Left lung (tissue), 4 donors: ENCODE measurements at regions not wholly inside any gene's neighbourhood (a gene's known extent, or its start where the extent isn't known, plus 50 kb on each side); places are given as distances from the start of the nearest gene placed in this dataset.
"Not testable (repeated sequence)": the region's sequence is repeated elsewhere in the genome, so short reads cannot be mapped to it uniquely, and the experiment has no call there.

Experiments used
- ATAC-seq: fragments of 200-7000 bp; cut with Tn5 transposase; one replicate; pipeline ENCODE4 v1.9.1; 2020; ENCODE audit warnings: moderate library complexity
- DNase-seq, 4 donors: peaks; one replicate each; pipeline ENCODE4 v3.0.0-alpha.2; 2013 to 2020
- H3K27ac ChIP-seq, 2 donors: fragments of 200-600 bp; sonication (generic) in 1 of 2; one replicate each; pipeline versions ENCODE4 v1.5.0 to v1.8.0; 2020 to 2021
- H3K27me3 ChIP-seq, 2 donors: fragments of 200-600 bp; sonication (generic) in 1 of 2; one replicate each; pipeline versions ENCODE4 v1.5.0 to v1.8.0; 2020 to 2021
- H3K36me3 ChIP-seq, 2 donors: fragments of 200-600 bp; sonication (generic) in 1 of 2; one replicate each; pipeline versions ENCODE4 v1.5.0 to v1.8.0; 2020 to 2021
- H3K4me1 ChIP-seq, 2 donors: fragments of 200-600 bp; one replicate each; pipeline ENCODE4 v1.8.0; 2021
- H3K4me3 ChIP-seq, 2 donors: fragments of 200-600 bp; sonication (generic) in 1 of 2; one replicate each; pipeline versions ENCODE4 v1.5.0 to v1.8.0; 2020 to 2021; ENCODE audit warnings: mild to moderate bottlenecking in 1 of 2
- H3K9me3 ChIP-seq, 2 donors: fragments of 200-600 bp; sonication (generic) in 1 of 2; one replicate each; pipeline versions ENCODE4 v1.5.0 to v1.8.0; 2020 to 2021
- intact Hi-C, 2 donors: fragments of 100-400 bp; cut with DNase I; formaldehyde crosslinking; loops; one replicate each; pipeline versions ENCODE4 v1.11.2 to v1.14.2; 2022
- TF ChIP-seq, protein P1 (sequence below), 2 donors: fragments of 200-600 bp; sonication (generic) in 1 of 2; IDR thresholded peaks; one replicate each; pipeline versions ENCODE4 v1.5.0 to v1.8.0; 2021; ENCODE audit warnings: antibody characterized with exemption in 2 of 2
- donor health status: DM: no; HTN: yes; CAD: no.
- donor health status: DM: no; HTN: no; CAD: no.

DNA sequence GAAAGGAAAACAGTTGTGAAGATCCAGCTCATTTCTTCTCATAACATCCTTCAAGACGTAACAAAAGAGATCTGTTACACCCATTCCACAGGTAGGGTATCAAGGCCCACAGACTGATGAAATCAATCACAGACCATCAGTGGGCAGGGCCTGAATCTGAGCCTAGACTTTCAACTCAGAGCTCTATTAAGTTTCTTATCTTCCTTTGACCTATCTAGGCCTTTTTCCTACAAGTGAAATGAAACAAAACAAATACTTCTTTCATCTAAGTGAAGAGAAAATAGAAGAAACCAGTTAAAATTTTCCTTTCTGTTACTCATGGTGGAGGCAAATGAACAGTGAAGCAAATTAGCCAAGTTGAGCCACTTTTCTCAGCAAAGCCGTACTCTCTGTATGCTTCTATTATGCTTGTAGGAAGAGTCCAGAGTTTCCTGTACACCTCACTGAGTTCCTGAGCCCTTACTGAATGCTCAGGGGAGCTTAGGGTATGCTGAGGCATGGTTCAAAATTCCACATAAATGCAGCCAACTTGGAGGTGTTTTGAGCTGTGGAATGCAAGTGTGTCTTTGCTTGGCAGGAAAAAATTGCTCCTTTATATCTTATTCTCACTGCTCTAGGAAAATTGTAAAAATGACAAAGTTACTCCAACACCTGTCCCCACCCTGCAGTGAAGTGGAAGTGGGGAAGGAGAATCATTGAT is 91.9 kb downstream of the FEM1C start:
- Histone ChIP-seq H3K27me3 (no peaks in the 10 kb centered on the region), H3K9me3 (no peaks in the 10 kb centered on the region), H3K4me3 (no peak overlapping the region), H3K36me3 (no peaks in the 10 kb centered on the region), H3K27ac (peak overlapping the region in 1 of 2 donors; percentile 30), H3K4me1 (peaks cover 17 to 19% of the 10 kb centered on the region in 2 donors)
- TF ChIP-seq, protein P1, sequence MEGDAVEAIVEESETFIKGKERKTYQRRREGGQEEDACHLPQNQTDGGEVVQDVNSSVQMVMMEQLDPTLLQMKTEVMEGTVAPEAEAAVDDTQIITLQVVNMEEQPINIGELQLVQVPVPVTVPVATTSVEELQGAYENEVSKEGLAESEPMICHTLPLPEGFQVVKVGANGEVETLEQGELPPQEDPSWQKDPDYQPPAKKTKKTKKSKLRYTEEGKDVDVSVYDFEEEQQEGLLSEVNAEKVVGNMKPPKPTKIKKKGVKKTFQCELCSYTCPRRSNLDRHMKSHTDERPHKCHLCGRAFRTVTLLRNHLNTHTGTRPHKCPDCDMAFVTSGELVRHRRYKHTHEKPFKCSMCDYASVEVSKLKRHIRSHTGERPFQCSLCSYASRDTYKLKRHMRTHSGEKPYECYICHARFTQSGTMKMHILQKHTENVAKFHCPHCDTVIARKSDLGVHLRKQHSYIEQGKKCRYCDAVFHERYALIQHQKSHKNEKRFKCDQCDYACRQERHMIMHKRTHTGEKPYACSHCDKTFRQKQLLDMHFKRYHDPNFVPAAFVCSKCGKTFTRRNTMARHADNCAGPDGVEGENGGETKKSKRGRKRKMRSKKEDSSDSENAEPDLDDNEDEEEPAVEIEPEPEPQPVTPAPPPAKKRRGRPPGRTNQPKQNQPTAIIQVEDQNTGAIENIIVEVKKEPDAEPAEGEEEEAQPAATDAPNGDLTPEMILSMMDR (IDR thresholded peaks at IDR 0.05) = no peak
- ATAC-seq (no peak), DNase-seq (no peak)
- intact Hi-C loops = no loop called here

DNA sequence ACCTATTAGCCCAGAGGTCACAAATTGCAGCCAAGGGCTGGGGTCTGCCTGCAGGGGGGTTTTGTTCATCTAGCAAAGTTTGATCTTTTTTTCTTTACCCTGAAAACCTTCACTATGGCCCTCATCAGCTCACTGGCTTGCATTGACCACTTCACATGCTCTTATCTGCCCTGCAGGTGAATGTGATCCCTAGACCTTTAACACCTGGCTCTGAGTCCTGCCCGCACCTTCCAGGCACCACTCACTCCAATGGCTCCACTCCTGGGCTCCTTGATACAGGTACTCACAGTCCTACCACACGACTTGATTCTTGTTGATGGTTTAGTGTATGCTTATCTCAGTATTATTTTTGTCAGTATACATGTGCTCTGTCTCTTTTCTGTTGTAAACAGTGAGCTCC is 92.5 kb downstream of the FEM1C start:
- Histone ChIP-seq H3K9me3 (no peaks in the 10 kb centered on the region), H3K36me3 (no peaks in the 10 kb centered on the region), H3K27ac (peak overlapping the region in 1 of 2 donors; percentile 30), H3K4me3 (no peak overlapping the region), H3K27me3 (no peaks in the 10 kb centered on the region), H3K4me1 (peaks cover 17 to 19% of the 10 kb centered on the region in 2 donors)
- TF ChIP-seq, protein P1 (IDR thresholded peaks at IDR 0.05) = no peak
- DNase-seq (peak in 1 of 4 donors; percentile 52), ATAC-seq (peak; percentile 74)
- intact Hi-C loops = no loop called here

DNA sequence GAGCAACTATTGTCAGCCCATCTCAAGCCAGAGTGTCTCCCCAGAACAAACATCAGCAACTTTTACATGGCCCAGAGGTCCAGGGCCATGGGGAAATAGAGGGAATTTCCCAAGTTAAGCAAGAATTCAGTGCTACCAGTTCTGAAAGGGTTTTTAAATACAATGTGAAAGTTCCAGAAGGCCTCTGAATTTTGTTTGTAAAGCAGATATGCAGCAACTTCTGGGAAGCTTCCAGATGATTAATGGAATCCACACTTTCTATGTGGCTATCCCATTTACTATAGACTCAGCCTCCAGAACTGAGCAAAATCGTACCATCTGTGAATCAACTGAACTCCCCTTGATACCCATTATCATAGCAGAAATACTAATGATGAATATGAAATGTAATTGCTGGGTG is 93.8 kb downstream of the FEM1C start:
- H3K27ac ChIP-seq = peak overlapping the region; percentile 45 to 52
- H3K27me3 ChIP-seq = no peaks in the 10 kb centered on the region
- H3K36me3 ChIP-seq = no peaks in the 10 kb centered on the region
- H3K4me3 ChIP-seq = no peak overlapping the region
- no peaks in the 10 kb centered on the region for H3K9me3 ChIP-seq
- TF ChIP-seq, protein P1 (IDR thresholded peaks at IDR 0.05) = no peak
- DNase-seq (no peak), ATAC-seq (peak; percentile 39)
- intact Hi-C loops = no loop called here
- peaks cover 16 to 19% of the 10 kb centered on the region in 2 donors for H3K4me1 ChIP-seq

DNA sequence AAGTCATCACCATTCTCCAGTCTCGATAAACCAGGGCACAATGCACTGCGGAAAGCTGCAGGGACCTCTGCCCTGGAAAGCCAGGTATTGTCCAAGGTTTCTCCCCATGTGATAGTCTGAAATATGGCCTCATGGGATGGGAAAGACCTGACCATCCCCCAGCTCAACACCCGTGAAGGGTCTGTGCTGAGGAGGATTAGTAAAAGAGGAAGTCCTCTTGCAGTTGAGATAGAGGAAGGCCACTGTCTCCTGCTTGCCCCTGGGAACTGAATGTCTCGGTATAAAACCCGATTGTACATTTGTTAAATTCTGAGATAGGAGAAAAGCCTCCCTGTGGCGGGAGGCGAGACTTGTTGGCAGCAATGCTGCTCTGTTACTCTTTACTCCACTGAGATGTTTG is 95.9 kb downstream of the FEM1C start:
- H3K27me3 ChIP-seq, ATAC-seq, intact Hi-C loops, H3K4me3 ChIP-seq, H3K36me3 ChIP-seq, DNase-seq, H3K27ac ChIP-seq, H3K9me3 ChIP-seq: not testable (repeated sequence)
- peaks cover 9 to 12% of the 10 kb centered on the region in 2 donors for H3K4me1 ChIP-seq

DNA sequence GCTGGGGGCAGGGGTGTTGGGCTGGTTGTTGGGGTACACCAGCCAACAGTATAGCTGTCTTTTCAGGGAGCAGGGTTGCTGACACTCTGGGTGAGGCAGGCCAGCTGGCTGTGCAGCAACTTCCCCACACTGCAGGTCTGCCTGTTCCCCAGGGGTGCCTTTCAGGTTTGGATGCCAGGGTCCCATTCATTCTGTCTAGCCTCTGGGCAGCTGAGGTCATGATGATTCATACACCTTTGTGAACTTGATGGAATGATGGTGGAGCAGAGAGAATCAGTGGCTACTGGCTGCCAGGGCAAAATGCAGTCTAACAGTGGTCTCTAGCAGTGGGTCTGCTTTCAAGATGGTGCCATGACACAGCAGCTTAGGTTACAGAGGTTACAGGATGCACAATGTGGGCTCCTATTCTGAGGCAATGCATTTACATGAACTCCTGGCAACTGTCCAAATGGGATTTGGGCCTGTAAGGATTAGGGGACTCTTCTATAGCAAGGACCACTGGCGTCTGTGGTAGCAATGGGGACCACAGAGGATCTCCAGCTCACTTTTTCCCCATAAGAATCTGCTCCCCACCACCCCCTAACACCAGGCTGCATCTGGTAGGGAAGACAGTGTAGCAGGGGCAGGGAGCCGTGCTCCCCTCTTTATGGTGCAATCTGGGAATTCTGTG is 103.7 kb downstream of the FEM1C start:
- no peak for ATAC-seq

More for the DNA sequence above, 103.7 kb downstream of the FEM1C start:
- no peaks in the 10 kb centered on the region for H3K4me1 ChIP-seq
- intact Hi-C loops = no loop called here
- H3K27me3 ChIP-seq = no peaks in the 10 kb centered on the region
- no peak overlapping the region for H3K4me3 ChIP-seq
- H3K9me3 ChIP-seq = peaks cover 0 to 3% of the 10 kb centered on the region in 2 donors
- no peaks in the 10 kb centered on the region for H3K36me3 ChIP-seq
- no peak overlapping the region for H3K27ac ChIP-seq
- TF ChIP-seq, protein P1 (IDR thresholded peaks at IDR 0.05) = no peak
- no peak for DNase-seq
